ENCODE measurements at regions not wholly inside any gene's neighbourhood (a gene's known extent, or its start where the extent isn't known, plus 50 kb on each side); places are given as distances from the start of the nearest gene placed in this dataset.

DNA sequence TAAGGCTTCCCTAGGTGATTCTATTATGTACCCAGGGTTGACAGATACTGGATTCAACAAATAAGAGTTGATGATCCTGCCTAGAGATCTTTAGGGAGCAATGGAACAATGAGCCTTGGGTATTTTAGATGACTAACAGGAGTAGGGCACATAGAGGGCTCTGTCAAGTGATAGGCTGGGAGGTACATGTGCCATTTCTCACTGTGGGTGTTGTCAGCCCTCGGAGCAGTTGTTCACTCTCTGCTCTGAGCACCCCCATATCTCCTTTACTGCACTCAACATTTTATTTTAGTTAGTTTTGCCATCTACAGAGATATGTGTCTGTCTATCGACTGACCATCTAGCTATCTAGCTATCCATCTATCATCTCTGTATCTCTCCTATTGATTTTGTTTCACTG, 950.6 kb downstream of the TYW1 start:
- no peak for DNase-seq (ENCODE audit: low spot score)
- Mint-ChIP-seq H3K27me3 (ENCODE audit: insufficient read depth) (no peaks in the 10 kb centered on the region), H3K27ac (no peak overlapping the region), H3K9me3 (peaks cover 42% of the 10 kb centered on the region), H3K4me1 (ENCODE audit: low read depth) (no peaks in the 10 kb centered on the region), H3K36me3 (ENCODE audit: low read depth) (no peaks in the 10 kb centered on the region), H3K4me3 (no peak overlapping the region)
- intact Hi-C loops (cut with micrococcal nuclease), result no loop called here

GRCh38 chr7:67947646-67948045, 951.0 kb downstream of the TYW1 start:
- Mint-ChIP-seq H3K27ac (no peak overlapping the region), H3K9me3 (peaks cover 43% of the 10 kb centered on the region), H3K4me3 (no peak overlapping the region), H3K4me1 (ENCODE audit: low read depth) (no peaks in the 10 kb centered on the region), H3K36me3 (ENCODE audit: low read depth) (no peaks in the 10 kb centered on the region), H3K27me3 (ENCODE audit: insufficient read depth) (no peaks in the 10 kb centered on the region)
- intact Hi-C loops (cut with micrococcal nuclease), result no loop called here
- DNase-seq (ENCODE audit: low spot score), result no peak

DNA sequence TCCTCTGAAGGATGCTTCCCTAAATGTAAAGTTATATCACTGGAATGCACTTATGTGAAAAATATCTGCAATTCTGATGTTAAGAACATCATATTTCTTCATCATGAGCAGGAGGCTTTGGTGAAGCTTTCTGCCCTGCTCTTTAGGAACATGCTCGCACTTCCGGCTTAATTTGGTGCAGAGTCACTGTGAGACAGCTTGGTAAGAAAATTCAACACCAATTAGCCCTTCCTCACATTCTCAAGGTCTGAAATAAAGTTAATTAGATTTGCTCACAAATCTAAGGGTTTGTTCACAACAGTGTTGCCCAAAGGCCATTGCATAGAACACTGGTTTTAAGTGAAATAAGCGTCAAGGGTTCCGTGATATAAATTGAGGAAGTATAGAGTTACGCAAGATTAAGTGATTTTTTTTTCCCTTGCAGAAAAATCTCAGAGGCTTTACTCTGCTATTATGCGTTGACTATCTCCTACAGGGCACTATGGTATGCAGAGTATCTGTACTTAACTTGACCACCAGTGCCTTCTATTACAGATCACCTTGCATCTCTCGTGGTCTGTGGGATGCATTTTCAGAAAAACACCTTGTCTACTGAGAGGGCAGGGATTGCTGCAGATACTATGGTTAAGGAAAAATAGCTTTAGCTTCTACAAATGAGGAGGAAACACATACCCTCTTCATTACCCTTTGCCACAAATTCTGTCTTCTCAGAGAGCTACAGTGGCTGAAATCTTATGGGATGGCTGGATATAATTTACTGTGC, 953.9 kb downstream of the TYW1 start:
- Mint-ChIP-seq H3K27ac (no peak overlapping the region), H3K9me3 (peaks cover 41% of the 10 kb centered on the region), H3K36me3 (ENCODE audit: low read depth) (no peaks in the 10 kb centered on the region), H3K4me3 (no peak overlapping the region), H3K4me1 (ENCODE audit: low read depth) (no peaks in the 10 kb centered on the region), H3K27me3 (ENCODE audit: insufficient read depth) (no peaks in the 10 kb centered on the region)
- intact Hi-C loops (cut with micrococcal nuclease), result no loop called here
- DNase-seq (ENCODE audit: low spot score), result no peak

GRCh38 chr7:67955061-67955460, 958.4 kb downstream of the TYW1 start:
- no peak overlapping the region for H3K4me3 Mint-ChIP-seq
- peaks cover 46% of the 10 kb centered on the region for H3K9me3 Mint-ChIP-seq
- H3K27ac Mint-ChIP-seq, result no peak overlapping the region
- no peaks in the 10 kb centered on the region for H3K4me1 Mint-ChIP-seq (ENCODE audit: low read depth)
- intact Hi-C loops (cut with micrococcal nuclease), result no loop called here
- no peak for DNase-seq (ENCODE audit: low spot score)
- H3K36me3 Mint-ChIP-seq (ENCODE audit: low read depth), result no peaks in the 10 kb centered on the region
- no peaks in the 10 kb centered on the region for H3K27me3 Mint-ChIP-seq (ENCODE audit: insufficient read depth)

- Mint-ChIP-seq H3K9me3 (peaks cover 25% of the 10 kb centered on the region), H3K27ac (no peak overlapping the region), H3K27me3 (ENCODE audit: insufficient read depth) (no peaks in the 10 kb centered on the region), H3K4me1 (ENCODE audit: low read depth) (no peaks in the 10 kb centered on the region), H3K36me3 (ENCODE audit: low read depth) (no peaks in the 10 kb centered on the region), H3K4me3 (no peak overlapping the region)
- intact Hi-C loops (cut with micrococcal nuclease), result no loop called here
- DNase-seq (ENCODE audit: low spot score), result no peak
Measured at GRCh38 chr7:67962863-67963262, 966.2 kb downstream of the TYW1 start.

- Mint-ChIP-seq H3K27me3 (ENCODE audit: insufficient read depth) (no peaks in the 10 kb centered on the region), H3K4me1 (ENCODE audit: low read depth) (no peaks in the 10 kb centered on the region), H3K9me3 (peaks cover 28% of the 10 kb centered on the region), H3K36me3 (ENCODE audit: low read depth) (no peaks in the 10 kb centered on the region), H3K27ac (no peak overlapping the region), H3K4me3 (no peak overlapping the region)
- DNase-seq (ENCODE audit: low spot score), result no peak
- intact Hi-C loops (cut with micrococcal nuclease), result no loop called here
Measured at GRCh38 chr7:67976490-67976889, 979.9 kb downstream of the TYW1 start.

DNA sequence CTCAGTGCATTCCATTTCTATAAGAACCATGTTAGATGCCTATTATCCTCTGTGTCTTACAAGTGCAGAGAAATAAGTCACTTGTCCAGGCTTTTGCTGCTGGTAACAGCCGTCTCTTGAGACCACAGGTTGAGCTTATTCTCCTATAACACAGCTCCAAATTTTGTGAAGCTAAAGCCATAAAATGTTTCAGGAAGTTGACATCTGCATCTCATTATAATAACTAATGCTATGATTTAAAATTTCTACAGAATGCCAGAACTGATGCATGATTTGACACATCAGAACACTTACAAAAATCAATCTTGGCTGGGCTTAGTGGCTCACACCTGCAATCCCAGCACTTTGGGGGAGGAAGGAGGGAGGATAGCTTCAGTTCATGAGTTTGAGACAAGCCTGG, 986.9 kb downstream of the TYW1 start:
- Mint-ChIP-seq H3K9me3 (peaks cover 28% of the 10 kb centered on the region), H3K4me1 (ENCODE audit: low read depth) (no peaks in the 10 kb centered on the region), H3K27me3 (ENCODE audit: insufficient read depth) (no peaks in the 10 kb centered on the region), H3K4me3 (no peak overlapping the region), H3K27ac (no peak overlapping the region), H3K36me3 (ENCODE audit: low read depth) (no peaks in the 10 kb centered on the region)
- intact Hi-C loops (cut with micrococcal nuclease), result no loop called here
- DNase-seq (ENCODE audit: low spot score), result no peak

GRCh38 chr7:67984326-67984725, 987.7 kb downstream of the TYW1 start:
- H3K4me1 Mint-ChIP-seq (ENCODE audit: low read depth), result no peaks in the 10 kb centered on the region
- no peak overlapping the region for H3K4me3 Mint-ChIP-seq
- no peak for DNase-seq (ENCODE audit: low spot score)
- no peaks in the 10 kb centered on the region for H3K27me3 Mint-ChIP-seq (ENCODE audit: insufficient read depth)
- peaks cover 32% of the 10 kb centered on the region for H3K9me3 Mint-ChIP-seq
- intact Hi-C loops (cut with micrococcal nuclease), result no loop called here
- H3K27ac Mint-ChIP-seq, result no peak overlapping the region
- no peaks in the 10 kb centered on the region for H3K36me3 Mint-ChIP-seq (ENCODE audit: low read depth)

DNA sequence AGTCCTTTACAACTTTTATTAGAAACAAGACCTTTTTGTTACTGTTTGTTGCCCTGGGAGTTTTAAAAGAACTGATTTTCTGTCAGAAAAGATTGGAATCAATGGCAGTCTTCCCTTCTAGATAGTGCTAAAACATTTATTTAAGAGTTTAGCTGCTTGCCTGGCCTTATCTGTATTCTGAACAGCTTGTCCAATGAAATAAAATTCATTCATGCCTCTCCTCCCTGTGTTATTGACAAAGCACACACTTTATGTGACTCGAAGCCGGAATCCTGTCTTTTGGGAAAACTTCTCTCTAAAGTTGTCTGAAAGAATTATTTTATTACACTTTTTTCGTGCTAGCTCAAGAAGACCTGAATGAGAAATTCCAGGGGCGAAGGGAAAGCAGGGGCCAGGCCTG, 992.5 kb downstream of the TYW1 start:
- Mint-ChIP-seq H3K27ac (no peak overlapping the region), H3K4me1 (ENCODE audit: low read depth) (no peaks in the 10 kb centered on the region), H3K36me3 (ENCODE audit: low read depth) (no peaks in the 10 kb centered on the region), H3K27me3 (ENCODE audit: insufficient read depth) (no peaks in the 10 kb centered on the region), H3K9me3 (peaks cover 16% of the 10 kb centered on the region), H3K4me3 (no peak overlapping the region)
- intact Hi-C loops (cut with micrococcal nuclease), result no loop called here
- no peak for DNase-seq (ENCODE audit: low spot score)

DNA sequence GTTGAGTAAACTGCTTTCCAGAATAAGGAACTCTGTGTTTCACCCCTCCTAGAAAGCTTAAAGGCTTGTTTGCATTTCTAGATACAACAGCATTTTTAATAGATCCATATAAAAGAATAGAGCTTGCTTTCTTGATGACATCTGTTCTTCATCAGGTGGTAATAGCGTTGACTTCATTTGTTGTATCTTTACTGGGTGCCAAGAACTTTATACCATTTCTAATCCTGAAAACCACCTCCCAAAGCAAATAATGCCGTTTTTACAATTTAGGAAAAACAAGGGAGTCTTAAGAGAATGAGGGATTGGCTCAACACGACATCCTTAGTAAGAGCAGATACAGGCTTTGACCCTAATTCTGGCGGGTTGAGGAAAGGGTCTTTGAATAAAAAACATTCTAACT, 993.4 kb downstream of the TYW1 start:
- Mint-ChIP-seq H3K9me3 (peaks cover 19% of the 10 kb centered on the region), H3K27me3 (ENCODE audit: insufficient read depth) (no peaks in the 10 kb centered on the region), H3K4me3 (no peak overlapping the region), H3K4me1 (ENCODE audit: low read depth) (no peaks in the 10 kb centered on the region), H3K36me3 (ENCODE audit: low read depth) (no peaks in the 10 kb centered on the region), H3K27ac (no peak overlapping the region)
- DNase-seq (ENCODE audit: low spot score), result no peak
- intact Hi-C loops (cut with micrococcal nuclease), result no loop called here

GRCh38 chr7:67990716-67991115, 994.1 kb downstream of the TYW1 start:
- DNase-seq (ENCODE audit: low spot score), result no peak
- H3K9me3 Mint-ChIP-seq, result peaks cover 19% of the 10 kb centered on the region
- H3K27ac Mint-ChIP-seq, result no peak overlapping the region
- intact Hi-C loops (cut with micrococcal nuclease), result no loop called here
- no peaks in the 10 kb centered on the region for H3K4me1 Mint-ChIP-seq (ENCODE audit: low read depth)
- H3K4me3 Mint-ChIP-seq, result no peak overlapping the region
- H3K27me3 Mint-ChIP-seq (ENCODE audit: insufficient read depth), result no peaks in the 10 kb centered on the region
- no peaks in the 10 kb centered on the region for H3K36me3 Mint-ChIP-seq (ENCODE audit: low read depth)

DNA sequence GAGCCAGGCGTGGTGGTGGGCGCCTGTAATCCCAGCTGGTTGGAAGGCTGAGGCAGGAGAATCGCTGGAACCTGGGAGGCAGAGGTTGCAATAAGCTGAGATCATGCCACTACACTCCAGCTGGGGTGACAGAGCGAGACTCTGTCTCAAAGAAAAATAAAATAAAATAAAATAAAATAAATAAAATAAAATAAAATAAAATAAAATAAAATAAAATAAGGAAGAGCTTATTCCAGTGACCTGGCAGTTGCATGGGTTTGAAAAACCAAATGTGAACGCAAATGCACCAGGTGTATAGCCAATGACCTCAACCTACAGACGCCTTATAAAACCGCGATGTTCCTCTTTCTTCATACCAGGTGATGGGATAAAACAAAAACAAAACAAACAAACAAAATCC, 995.7 kb downstream of the TYW1 start:
- no peak for DNase-seq (ENCODE audit: low spot score)
- Mint-ChIP-seq H3K9me3 (peaks cover 24% of the 10 kb centered on the region), H3K4me3 (no peak overlapping the region), H3K4me1 (ENCODE audit: low read depth) (no peaks in the 10 kb centered on the region), H3K27me3 (ENCODE audit: insufficient read depth) (no peaks in the 10 kb centered on the region), H3K36me3 (ENCODE audit: low read depth) (no peaks in the 10 kb centered on the region), H3K27ac (no peak overlapping the region)
- intact Hi-C loops (cut with micrococcal nuclease), result no loop called here

DNA sequence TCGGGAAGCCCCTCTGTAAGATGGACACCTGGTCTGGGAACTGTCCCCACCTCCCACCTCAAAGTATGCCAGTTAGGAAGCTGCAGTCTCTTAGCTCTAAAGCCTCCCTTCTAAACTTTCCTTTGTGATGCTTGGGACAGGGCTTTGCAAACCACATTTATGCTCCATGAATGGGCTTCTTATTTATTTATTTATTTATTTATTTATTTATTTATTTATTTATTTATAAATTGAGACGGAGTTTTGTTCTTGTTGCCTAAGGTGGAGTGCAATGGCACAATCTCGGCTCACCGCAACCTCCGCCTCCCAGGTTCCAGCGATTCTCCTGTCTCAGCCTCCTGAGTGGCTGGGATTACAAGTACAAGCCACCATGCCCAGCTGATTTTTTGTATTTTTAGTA, 1009.4 kb downstream of the TYW1 start:
- Mint-ChIP-seq H3K9me3 (peaks cover 41% of the 10 kb centered on the region), H3K36me3 (ENCODE audit: low read depth) (no peaks in the 10 kb centered on the region), H3K27me3 (ENCODE audit: insufficient read depth) (no peaks in the 10 kb centered on the region), H3K27ac (no peak overlapping the region), H3K4me3 (no peak overlapping the region), H3K4me1 (ENCODE audit: low read depth) (no peaks in the 10 kb centered on the region)
- no peak for DNase-seq (ENCODE audit: low spot score)
- intact Hi-C loops (cut with micrococcal nuclease), result no loop called here

GRCh38 chr7:68006619-68007018, 1010.0 kb downstream of the TYW1 start:
- no peaks in the 10 kb centered on the region for H3K36me3 Mint-ChIP-seq (ENCODE audit: low read depth)

More at GRCh38 chr7:68006619-68007018, 1010.0 kb downstream of the TYW1 start:
- no peak overlapping the region for H3K27ac Mint-ChIP-seq
- H3K9me3 Mint-ChIP-seq, result peaks cover 43% of the 10 kb centered on the region
- H3K4me1 Mint-ChIP-seq (ENCODE audit: low read depth), result no peaks in the 10 kb centered on the region
- no peak overlapping the region for H3K4me3 Mint-ChIP-seq
- DNase-seq (ENCODE audit: low spot score), result no peak
- intact Hi-C loops (cut with micrococcal nuclease), result no loop called here
- H3K27me3 Mint-ChIP-seq (ENCODE audit: insufficient read depth), result no peaks in the 10 kb centered on the region

Data from activated T-helper 1 cell treated with anti-CD3 and anti-CD28 coated beads, Interleukin-12 subunit alpha, Interleukin-12 subunit beta, Interleukin-2, Interleukin-4 antibody, amounts not matched to agents 30 ng/mL and 10 ng/mL and 1 ng/mL, durations not matched to agents 14 hours and 24 hours and 36 hours (primary cell).